K562 (cell line): ENCODE measurements at regions not wholly inside any gene's neighbourhood (a gene's known extent, or its start where the extent isn't known, plus 50 kb on each side); places are given as distances from the start of the nearest gene placed in this dataset.

ENCODE experiments used
- ATAC-seq: fragments of 200-7000 bp; cut with Tn5 transposase; 3 replicates; pipeline ENCODE4 v1.9.1; 2020; ENCODE audit warnings: moderate library complexity
- BruUV-seq: library from RNA; stranded (reverse); fragments of 400-500 nt; replicated peaks from 2 replicates; lab custom pipeline; 2021; lab: Mats Ljungman, UMichigan
- CTCF ChIA-PET: fragments of 300-600 bp; formaldehyde crosslinking; extraction: SDS; loops from one replicate; lab custom pipeline; 2021; ENCODE audit warnings: low intra/inter-chr PET ratio; lab: Yijun Ruan, JAX
- POLR2A ChIA-PET: fragments of 300-600, 350-650 bp; sonication (Branson Sonifier 250); formaldehyde crosslinking; extraction: SDS; loops from one replicate; lab custom pipeline; 2021; ENCODE audit warnings: antibody characterized with exemption, inconsistent platforms; lab: Yijun Ruan, JAX
- DNase-seq, 4 experiments: peaks; one replicate each; pipeline versions ENCODE4 v3.0.0 to v3.0.0-alpha.2; 2011 to 2018; ENCODE audit warnings: low spot score in 3 of 4, mixed read lengths in 3 of 4; ENCODE audit errors: extremely low read depth in 1 of 4
- FAIRE-seq: peaks from 2 replicates; lab custom pipeline; 2011; peaks lifted over from hg19 to GRCh38; lab: Jason Lieb, UNC
- H2AFZ ChIP-seq: 2 replicates; pipeline ENCODE4 v1.6.0; 2011; ENCODE audit warnings: low read depth, low read length, control low read depth, inconsistent platforms
- H3K27ac ChIP-seq: fragments of 200-600 bp; 3 replicates; pipeline ENCODE4 v1.8.0; 2011; ENCODE audit warnings: low read depth, mild to moderate bottlenecking, control low read depth, inconsistent platforms, low read length, moderate library complexity, mixed read lengths; ENCODE audit errors: extremely low read depth
- H3K27me3 ChIP-seq, 2 experiments: fragments of 300-600 bp in 1 of 2; 2 replicates in 1 of 2; 3 replicates in 1 of 2; pipeline versions ENCODE4 v1.6.0 to v1.8.0; 2011; ENCODE audit warnings: inconsistent platforms in 2 of 2, low read length in 2 of 2, mild to moderate bottlenecking in 1 of 2, mixed read lengths in 1 of 2, moderate library complexity in 1 of 2; ENCODE audit not compliant: control insufficient read depth in 2 of 2, insufficient read depth in 2 of 2
- H3K36me3 ChIP-seq: fragments of 300-600 bp; 3 replicates; pipeline ENCODE4 v1.8.0; 2011; ENCODE audit warnings: mild to moderate bottlenecking, low read length, inconsistent platforms; ENCODE audit not compliant: control insufficient read depth, insufficient read depth
- H3K4me1 ChIP-seq, 2 experiments: fragments of 200-600 bp in 1 of 2; replicated peaks in 1 of 2; 2 replicates in 1 of 2; 3 replicates in 1 of 2; pipeline versions ENCODE4 v1.5.1 to v1.8.0; 2011; ENCODE audit warnings: inconsistent platforms in 2 of 2, low read length in 2 of 2, mild to moderate bottlenecking in 1 of 2, mixed read lengths in 1 of 2, moderate library complexity in 1 of 2; ENCODE audit not compliant: control insufficient read depth in 2 of 2, insufficient read depth in 2 of 2
- H3K4me2 ChIP-seq: 2 replicates; pipeline ENCODE4 v1.6.1; 2011; ENCODE audit warnings: low read length, control low read depth, inconsistent platforms, mixed read lengths; ENCODE audit not compliant: insufficient read depth
- H3K4me3 ChIP-seq: fragments of 200-600 bp; sonication (generic), shearing (Covaris generic); 2 replicates; pipeline ENCODE4 v1.5.1; 2016; ENCODE audit warnings: control low read depth, inconsistent platforms
- H3K79me2 ChIP-seq: fragments of 200-600 bp; 3 replicates; pipeline ENCODE4 v1.8.0; 2011; ENCODE audit warnings: low read length, inconsistent platforms; ENCODE audit not compliant: control insufficient read depth, insufficient read depth
- H3K9ac ChIP-seq, 2 experiments: 2 replicates each; pipeline versions ENCODE4 v1.6.0 to v1.6.1; 2011; ENCODE audit warnings: low read depth in 2 of 2, low read length in 2 of 2, control low read depth in 1 of 2, inconsistent platforms in 1 of 2, mild to moderate bottlenecking in 1 of 2, mixed read lengths in 1 of 2; ENCODE audit not compliant: insufficient read depth in 1 of 2
- H3K9me1 ChIP-seq: one replicate; pipeline ENCODE4 v1.6.0; 2011; ENCODE audit warnings: inconsistent platforms, mild to moderate bottlenecking, low read length, moderate library complexity; ENCODE audit not compliant: control insufficient read depth, insufficient read depth
- H3K9me3 ChIP-seq: replicated peaks from 2 replicates; pipeline ENCODE4 v1.5.1; 2011; ENCODE audit warnings: low read depth, low read length, inconsistent platforms; ENCODE audit not compliant: control insufficient read depth, insufficient read depth
- H4K20me1 ChIP-seq: replicated peaks from 2 replicates; pipeline ENCODE4 v1.6.1; 2011; ENCODE audit warnings: low read length, inconsistent platforms, mixed read lengths; ENCODE audit not compliant: control insufficient read depth, insufficient read depth
- E2F6 ChIP-seq, 2 experiments: IDR thresholded peaks; 2 replicates each; pipeline ENCODE4 v1.6.1; 2011; ENCODE audit warnings: borderline replicate concordance in 1 of 2, control low read depth in 1 of 2, low read depth in 1 of 2, low read length in 1 of 2, mild to moderate bottlenecking in 1 of 2, mixed read lengths in 1 of 2, moderate library complexity in 1 of 2; ENCODE audit not compliant: insufficient read depth in 1 of 2, insufficient read length in 1 of 2, poor library complexity in 1 of 2, severe bottlenecking in 1 of 2; ENCODE audit errors: extremely low read depth in 1 of 2
- HNRNPLL ChIP-seq: fragments of 200-400 bp; formaldehyde crosslinking; IDR thresholded peaks from 2 replicates; pipeline ENCODE4 v1.6.1; 2017; ENCODE audit warnings: low read length, low read depth, mild to moderate bottlenecking; ENCODE audit not compliant: poor library complexity, severe bottlenecking
- IRF2 ChIP-seq: sonication (generic); formaldehyde crosslinking; IDR thresholded peaks from 2 replicates; pipeline ENCODE4 v1.8.1; 2022; ENCODE audit warnings: mild to moderate bottlenecking, missing genetic modification reagents
- KAT2B ChIP-seq: IDR thresholded peaks from one replicate; pipeline ENCODE4 v1.6.1; 2012; ENCODE audit warnings: low read depth, mild to moderate bottlenecking, control low read depth, inconsistent platforms, low read length, moderate library complexity
- MLX ChIP-seq, 2 experiments: fragments of 450-650 bp in 1 of 2; sonication (generic) in 1 of 2; formaldehyde crosslinking; conservative IDR thresholded peaks; 2 replicates each; pipeline versions ENCODE4 v1.4.0 to v1.8.1; 2020 to 2022; ENCODE audit warnings: mild to moderate bottlenecking in 1 of 2, missing genetic modification reagents in 1 of 2
- PKNOX1 ChIP-seq: fragments of 450-650 bp; IDR thresholded peaks from 2 replicates; pipeline ENCODE4 v1.6.1; 2016
- ZNF121 ChIP-seq: sonication (generic); formaldehyde crosslinking; conservative IDR thresholded peaks from 2 replicates; pipeline ENCODE4 v1.8.0; 2022; ENCODE audit warnings: missing genetic modification reagents
- ZNF23 ChIP-seq: fragments of 250-450 bp; sonication (Bioruptor Pico); IDR thresholded peaks from 2 replicates; pipeline ENCODE4 v1.4.0; 2020; ENCODE audit warnings: mild to moderate bottlenecking
- ZNF253 ChIP-seq: fragments of 250-450 bp; sonication (Bioruptor Pico); conservative IDR thresholded peaks from 2 replicates; pipeline ENCODE4 v1.6.1; 2021; ENCODE audit warnings: mild to moderate bottlenecking
- ZNF431 ChIP-seq: sonication (generic); formaldehyde crosslinking; IDR thresholded peaks from 2 replicates; pipeline ENCODE4 v1.8.0; 2022; ENCODE audit warnings: mild to moderate bottlenecking, missing genetic modification reagents
- ZNF589 ChIP-seq: fragments of 200-800 bp; sonication (Bioruptor generic); IDR thresholded peaks from 2 replicates; pipeline ENCODE4 v1.6.1; 2016; ENCODE audit warnings: low read depth, missing genetic modification characterization, missing compliant biosample characterization
- ZSCAN32 ChIP-seq: fragments of 450-650 bp; formaldehyde crosslinking; IDR thresholded peaks from 2 replicates; pipeline ENCODE4 v1.4.0; 2020; ENCODE audit warnings: mild to moderate bottlenecking, moderate library complexity
- WGBS: fragments of 100-300 bp; shearing (Covaris generic); methylation state at CpG from one replicate; pipeline ENCODE4 v1.1.6; 2016; ENCODE audit warnings: low coverage, mixed read lengths; ENCODE audit not compliant: insufficient coverage; ENCODE audit errors: missing lambda C conversion rate; 5-methylcytosine and 5-hydroxymethylcytosine counted together
- in situ Hi-C: fragments of 300-500 bp; cut with MboI; formaldehyde crosslinking; loops from 4 replicates; pipeline ENCODE4 v1.15.0; 2018; ENCODE audit warnings: inconsistent platforms, mixed read lengths
- intact Hi-C: fragments of 100-400 bp; cut with micrococcal nuclease; formaldehyde crosslinking; loops from 2 replicates; pipeline ENCODE4 v1.14.2; 2022
- TF ChIP-seq, protein P1 (sequence below): fragments of 450-650 bp; IDR thresholded peaks from 2 replicates; pipeline ENCODE4 v1.6.1; 2014; ENCODE audit warnings: low read depth, mild to moderate bottlenecking, moderate library complexity, borderline replicate concordance
- TF ChIP-seq, protein P2 (sequence below): IDR thresholded peaks from 3 replicates; pipeline ENCODE4 v1.6.1; 2011; ENCODE audit warnings: borderline replicate concordance, mild to moderate bottlenecking, moderate library complexity; ENCODE audit not compliant: insufficient read length; ENCODE audit errors: extremely low read depth

- no peak for TF ChIP-seq ZNF431 (CRISPR knock-in tag)
- TF ChIP-seq ZNF23 (CRISPR knock-in tag): no peak
- TF ChIP-seq HNRNPLL: no peak
- TF ChIP-seq ZNF589 (CRISPR knock-in tag): no peak
- TF ChIP-seq, protein P1, sequence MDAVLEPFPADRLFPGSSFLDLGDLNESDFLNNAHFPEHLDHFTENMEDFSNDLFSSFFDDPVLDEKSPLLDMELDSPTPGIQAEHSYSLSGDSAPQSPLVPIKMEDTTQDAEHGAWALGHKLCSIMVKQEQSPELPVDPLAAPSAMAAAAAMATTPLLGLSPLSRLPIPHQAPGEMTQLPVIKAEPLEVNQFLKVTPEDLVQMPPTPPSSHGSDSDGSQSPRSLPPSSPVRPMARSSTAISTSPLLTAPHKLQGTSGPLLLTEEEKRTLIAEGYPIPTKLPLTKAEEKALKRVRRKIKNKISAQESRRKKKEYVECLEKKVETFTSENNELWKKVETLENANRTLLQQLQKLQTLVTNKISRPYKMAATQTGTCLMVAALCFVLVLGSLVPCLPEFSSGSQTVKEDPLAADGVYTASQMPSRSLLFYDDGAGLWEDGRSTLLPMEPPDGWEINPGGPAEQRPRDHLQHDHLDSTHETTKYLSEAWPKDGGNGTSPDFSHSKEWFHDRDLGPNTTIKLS: no peak
- TF ChIP-seq ZSCAN32: no peak
- TF ChIP-seq ZNF121: no peak
- TF ChIP-seq, protein P2, sequence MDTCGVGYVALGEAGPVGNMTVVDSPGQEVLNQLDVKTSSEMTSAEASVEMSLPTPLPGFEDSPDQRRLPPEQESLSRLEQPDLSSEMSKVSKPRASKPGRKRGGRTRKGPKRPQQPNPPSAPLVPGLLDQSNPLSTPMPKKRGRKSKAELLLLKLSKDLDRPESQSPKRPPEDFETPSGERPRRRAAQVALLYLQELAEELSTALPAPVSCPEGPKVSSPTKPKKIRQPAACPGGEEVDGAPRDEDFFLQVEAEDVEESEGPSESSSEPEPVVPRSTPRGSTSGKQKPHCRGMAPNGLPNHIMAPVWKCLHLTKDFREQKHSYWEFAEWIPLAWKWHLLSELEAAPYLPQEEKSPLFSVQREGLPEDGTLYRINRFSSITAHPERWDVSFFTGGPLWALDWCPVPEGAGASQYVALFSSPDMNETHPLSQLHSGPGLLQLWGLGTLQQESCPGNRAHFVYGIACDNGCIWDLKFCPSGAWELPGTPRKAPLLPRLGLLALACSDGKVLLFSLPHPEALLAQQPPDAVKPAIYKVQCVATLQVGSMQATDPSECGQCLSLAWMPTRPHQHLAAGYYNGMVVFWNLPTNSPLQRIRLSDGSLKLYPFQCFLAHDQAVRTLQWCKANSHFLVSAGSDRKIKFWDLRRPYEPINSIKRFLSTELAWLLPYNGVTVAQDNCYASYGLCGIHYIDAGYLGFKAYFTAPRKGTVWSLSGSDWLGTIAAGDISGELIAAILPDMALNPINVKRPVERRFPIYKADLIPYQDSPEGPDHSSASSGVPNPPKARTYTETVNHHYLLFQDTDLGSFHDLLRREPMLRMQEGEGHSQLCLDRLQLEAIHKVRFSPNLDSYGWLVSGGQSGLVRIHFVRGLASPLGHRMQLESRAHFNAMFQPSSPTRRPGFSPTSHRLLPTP: no peak
- TF ChIP-seq IRF2: no peak
- TF ChIP-seq ZNF253 (CRISPR knock-in tag): no peak
- TF ChIP-seq KAT2B: no peak
- no peak for TF ChIP-seq MLX (CRISPR knock-in tag; conservative IDR thresholded peaks at IDR 0.05)
- no peak for TF ChIP-seq E2F6 (IDR thresholded peaks at IDR 0.05; ENCODE audit: borderline replicate concordance in 1 of 2, extremely low read depth in 1 of 2, insufficient read depth in 1 of 2, insufficient read length in 1 of 2, low read depth in 1 of 2, low read length in 1 of 2, poor library complexity in 1 of 2, severe bottlenecking in 1 of 2)
- TF ChIP-seq PKNOX1: no peak
- POLR2A ChIA-PET: interaction anchor here (0.6 kb wide), 1 partner anchor 1909 kb away, joined by 4 read pairs; no protein-coding TSS in a partner anchor
- no TSS peak for BruUV-seq
- intact Hi-C loops: no loop called here
- H3K4me3 ChIP-seq: no peak overlapping the region
- no peak overlapping the region for H2AFZ ChIP-seq
- H3K27ac ChIP-seq: no peak overlapping the region
- no peak overlapping the region for H3K9ac ChIP-seq
- FAIRE-seq (no peak), DNase-seq (no peak), ATAC-seq (no peak)
- H4K20me1 ChIP-seq: no peaks in the 10 kb centered on the region
- no peaks in the 10 kb centered on the region for H3K79me2 ChIP-seq
- H3K4me1 ChIP-seq: no peaks in the 10 kb centered on the region
- H3K4me2 ChIP-seq: no peak overlapping the region
- no peaks in the 10 kb centered on the region for H3K9me3 ChIP-seq
- CTCF ChIA-PET: no interaction called here
- no peaks in the 10 kb centered on the region for H3K27me3 ChIP-seq
- H3K9me1 ChIP-seq: no peaks in the 10 kb centered on the region
- H3K36me3 ChIP-seq: no peaks in the 10 kb centered on the region
- in situ Hi-C loops: no loop called here
- 6% methylated on average over 2 of the region's 2 CpGs for WGBS
Measured at GRCh38 chr7:118304100-118304499, 79.6 kb downstream of the ANKRD7 start.
